ENCODE measurements at regions not wholly inside any gene's neighbourhood (a gene's known extent, or its start where the extent isn't known, plus 50 kb on each side); places are given as distances from the start of the nearest gene placed in this dataset.

GRCh38 chr9:129472651-129473102, 148.2 kb downstream of the C9orf50 start:
- TF ChIP-seq CTCF (conservative IDR thresholded peaks at IDR 0.05 in 1 of 2, IDR thresholded peaks at IDR 0.05 in 1 of 2; ENCODE audit: low read depth in 1 of 2, low read length in 2 of 2) = no peak
- no peak for TF ChIP-seq EZH2 (IDR thresholded peaks at IDR 0.05; ENCODE audit: low read length, missing control alignments)

All from fibroblast of lung (primary cell).